C4-2B (cell line): ENCODE measurements at regions not wholly inside any gene's neighbourhood (a gene's known extent, or its start where the extent isn't known, plus 50 kb on each side); places are given as distances from the start of the nearest gene placed in this dataset.

ENCODE experiments used
- H3K27ac ChIP-seq: fragments of 450-650 bp; 2 replicates; pipeline ENCODE4 v1.5.1; 2017
- CTCF ChIP-seq: fragments of 450-650 bp; conservative IDR thresholded peaks from 2 replicates; pipeline ENCODE4 v1.5.1; 2017; ENCODE audit warnings: mild to moderate bottlenecking
- ZFX ChIP-seq: fragments of 450-650 bp; IDR thresholded peaks from 2 replicates; pipeline ENCODE4 v1.6.1; 2017

DNA sequence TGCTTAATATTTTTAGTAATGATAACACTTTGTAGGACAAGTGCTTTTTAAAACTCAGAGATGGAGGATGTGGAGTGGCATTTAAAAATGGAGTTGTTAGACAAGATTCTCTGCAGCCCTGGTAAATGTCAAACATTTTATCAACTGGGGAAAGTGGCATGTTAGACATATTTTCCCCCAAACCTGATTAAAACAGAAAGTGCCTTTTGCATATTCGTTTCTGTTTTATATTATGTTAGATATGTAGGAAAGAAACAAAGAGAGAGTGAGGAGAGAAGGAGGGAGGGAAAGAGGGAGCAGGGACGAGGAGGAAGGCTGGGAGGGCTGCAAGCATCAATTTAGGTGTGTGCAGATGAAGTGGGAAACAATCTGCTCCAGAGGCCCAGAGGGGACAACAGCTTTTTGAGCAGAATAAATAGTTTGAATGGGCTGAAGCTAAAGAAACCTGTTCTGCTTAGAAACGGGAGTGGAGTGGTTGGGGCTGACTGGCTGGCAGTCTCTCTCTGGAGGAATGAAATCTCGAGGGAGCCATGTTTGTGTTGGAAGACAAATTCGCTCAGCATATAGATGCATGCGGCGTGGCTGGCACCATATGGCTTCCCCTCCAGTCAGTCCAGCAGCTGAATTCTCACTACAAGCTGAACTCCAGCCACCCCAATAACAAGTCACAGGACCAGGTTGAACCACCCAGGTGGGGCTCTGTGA, 502.2 kb downstream of the AJAP1 start:
- TF ChIP-seq ZFX (no peak), CTCF (no peak)
- no peak overlapping the region for H3K27ac ChIP-seq

DNA sequence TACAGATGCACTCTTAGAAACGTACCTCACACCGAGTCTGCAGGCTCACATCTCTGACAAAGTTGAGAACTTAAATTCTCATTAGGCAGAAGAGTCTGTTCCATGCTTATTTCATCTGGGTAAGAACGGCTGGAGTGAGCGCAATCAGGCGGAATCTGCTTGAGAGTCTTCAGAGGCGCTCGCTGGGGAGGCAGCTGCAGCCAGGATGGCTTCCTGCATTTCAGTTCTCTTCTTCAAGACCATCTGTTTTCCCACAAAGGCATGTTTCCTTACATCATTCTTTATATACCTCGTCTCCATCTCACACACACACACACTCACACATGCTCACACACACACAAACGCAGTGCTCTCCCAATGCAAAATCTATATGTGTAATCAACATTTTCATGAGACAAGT, 497.1 kb downstream of the AJAP1 start:
- TF ChIP-seq ZFX, result no peak
- no peak for TF ChIP-seq CTCF
- H3K27ac ChIP-seq, result no peak overlapping the region

GRCh38 chr1:5150191-5150590, 495.8 kb downstream of the AJAP1 start:
- TF ChIP-seq CTCF, result no peak
- TF ChIP-seq ZFX, result no peak

GRCh38 chr1:5147806-5148205, 493.4 kb downstream of the AJAP1 start:
- H3K27ac ChIP-seq, result no peak overlapping the region
- TF ChIP-seq CTCF, result no peak
- no peak for TF ChIP-seq ZFX

More at GRCh38 chr1:5150191-5150590, 495.8 kb downstream of the AJAP1 start:
- no peak overlapping the region for H3K27ac ChIP-seq

DNA sequence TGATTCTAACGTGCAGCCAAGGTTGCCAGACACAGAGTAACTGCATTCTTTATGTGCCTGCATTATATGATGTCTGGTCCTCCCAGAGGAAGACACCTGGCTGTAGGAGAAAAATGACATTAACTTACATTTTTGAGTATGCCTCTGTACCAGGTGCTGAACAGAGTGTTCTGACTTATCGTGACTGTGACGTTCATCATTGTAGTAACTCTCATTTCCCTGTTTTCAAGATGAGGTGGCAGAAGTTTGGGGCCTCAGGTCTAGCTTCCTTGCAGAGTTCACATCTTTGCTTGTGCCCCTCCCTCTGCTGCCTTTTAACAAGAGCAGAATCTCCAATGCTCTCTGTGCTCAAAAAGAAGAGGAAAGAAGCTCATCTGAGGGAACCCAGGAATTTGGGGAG, 488.0 kb downstream of the AJAP1 start:
- TF ChIP-seq ZFX (no peak), CTCF (no peak)

GRCh38 chr1:5141750-5142149, 487.3 kb downstream of the AJAP1 start:
- H3K27ac ChIP-seq, result no peak overlapping the region
- TF ChIP-seq ZFX, result no peak
- TF ChIP-seq CTCF, result no peak

More for the DNA sequence above, 488.0 kb downstream of the AJAP1 start:
- H3K27ac ChIP-seq, result no peak overlapping the region

GRCh38 chr1:5140962-5141361, 486.6 kb downstream of the AJAP1 start:
- no peak for TF ChIP-seq ZFX
- no peak for TF ChIP-seq CTCF
- H3K27ac ChIP-seq, result no peak overlapping the region
